ENCODE measurements at regions not wholly inside any gene's neighbourhood (a gene's known extent, or its start where the extent isn't known, plus 50 kb on each side); places are given as distances from the start of the nearest gene placed in this dataset.

DNA sequence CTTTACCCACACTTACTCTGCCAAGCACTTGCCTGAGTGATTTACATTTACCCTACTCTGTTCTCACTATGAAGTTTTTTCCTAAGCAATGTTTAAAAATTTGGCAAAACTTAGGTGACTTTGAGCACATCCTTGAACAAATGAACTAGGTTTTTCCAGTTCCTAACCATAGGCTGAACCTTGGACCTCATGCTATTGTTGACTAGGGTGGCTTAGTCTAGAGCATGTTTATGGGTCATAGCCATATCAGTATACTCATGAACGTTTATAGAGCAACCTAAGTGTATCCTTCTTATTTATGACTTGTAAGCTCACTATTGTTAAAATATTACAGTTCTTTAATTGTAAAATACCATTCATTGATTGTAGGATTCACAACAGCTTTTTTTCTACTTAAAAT lies 85.0 kb upstream of the KRR1 start:
- DNase-seq (ENCODE audit: low read depth), result no peak

DNA sequence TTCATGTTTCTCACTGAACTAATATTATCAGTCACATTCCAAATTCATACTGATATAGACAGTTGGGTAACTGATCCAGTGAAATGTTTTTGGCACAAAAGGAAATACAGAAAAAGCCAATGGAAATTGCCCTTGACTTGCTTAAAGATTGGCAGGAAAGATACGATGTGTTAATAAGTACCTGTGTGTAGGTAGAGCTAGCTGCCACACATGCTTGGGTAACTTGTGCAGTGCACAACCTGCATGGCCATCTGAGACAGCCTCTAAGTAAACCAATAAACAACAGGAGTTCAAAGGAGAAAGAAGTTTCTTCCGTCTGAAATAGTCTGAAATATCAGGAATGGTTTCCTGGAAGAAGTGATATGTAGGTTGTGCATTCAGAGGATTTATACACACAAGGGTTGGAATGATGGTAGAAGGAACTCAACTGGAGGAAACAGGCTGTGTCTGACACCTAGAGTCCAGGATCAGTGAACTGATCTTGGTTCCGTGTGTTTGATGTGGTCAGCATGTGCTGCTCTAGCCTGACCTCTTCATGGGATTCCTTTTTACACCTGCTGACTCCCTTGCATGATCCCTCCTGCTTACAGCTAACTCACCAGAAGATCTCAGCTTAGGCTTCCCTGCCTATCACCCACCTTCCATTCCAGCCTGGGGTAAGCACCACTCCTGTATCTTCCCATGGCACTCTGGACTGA lies 81.4 kb upstream of the KRR1 start:
- DNase-seq (ENCODE audit: low read depth), result no peak

DNA sequence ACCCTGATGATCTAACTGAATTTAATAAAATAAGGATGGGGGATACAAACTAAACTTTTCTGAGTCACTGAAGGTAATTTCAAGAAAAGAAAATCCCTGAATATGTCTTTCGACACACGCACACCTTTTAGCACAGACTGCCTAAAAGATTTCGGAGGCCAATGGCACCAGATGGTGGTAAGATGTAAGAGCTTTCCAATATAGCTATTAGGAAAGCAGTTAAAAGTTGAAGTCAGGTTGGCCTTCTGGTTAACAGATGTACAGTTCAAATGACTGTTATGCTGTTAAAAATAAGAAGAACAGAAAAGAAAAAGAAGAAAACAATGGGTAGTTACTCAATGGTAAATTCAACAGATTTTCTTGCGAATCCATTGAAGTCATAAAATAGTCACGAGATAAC lies 80.7 kb upstream of the KRR1 start:
- no peak for DNase-seq (ENCODE audit: low read depth)

DNA sequence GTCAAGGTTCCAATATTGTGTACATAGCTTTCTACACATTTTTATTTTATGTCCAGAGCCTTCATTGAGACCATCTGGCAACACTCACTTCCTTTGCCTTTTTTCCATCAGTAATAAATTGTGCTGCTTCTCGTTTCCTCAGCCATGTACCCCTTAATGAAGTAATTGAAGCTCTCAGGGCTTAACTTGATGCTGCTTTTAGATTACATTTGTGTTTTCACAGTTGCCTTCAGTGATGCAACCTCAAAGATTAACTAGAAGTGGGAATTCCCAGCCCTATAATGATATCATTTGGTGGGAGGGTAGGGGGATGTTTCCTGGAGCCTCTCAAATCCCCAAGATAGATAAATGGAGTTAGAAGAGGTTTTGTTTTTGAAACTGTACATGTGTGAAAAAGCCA lies 80.2 kb upstream of the KRR1 start:
- DNase-seq (ENCODE audit: low read depth), result no peak

DNA sequence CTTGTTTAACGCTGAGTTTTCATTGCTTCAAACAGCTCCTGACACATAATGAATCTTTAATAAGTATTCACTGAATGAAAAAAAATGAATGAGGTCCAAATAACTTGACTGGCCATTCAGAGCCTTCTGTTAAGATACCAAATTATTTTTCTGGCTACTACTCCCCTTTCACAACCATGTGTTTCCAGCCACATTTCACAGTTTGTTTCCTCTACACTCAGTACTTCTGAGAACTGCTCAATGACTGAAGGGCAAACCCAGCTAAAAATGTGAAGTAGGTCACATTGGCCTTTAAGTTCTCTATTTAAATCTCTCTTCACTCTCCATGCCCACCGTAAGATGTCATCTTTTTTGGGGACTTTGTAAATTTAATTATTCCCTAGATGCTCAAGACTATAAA lies 78.4 kb upstream of the KRR1 start:
- no peak for DNase-seq (ENCODE audit: low read depth)

DNA sequence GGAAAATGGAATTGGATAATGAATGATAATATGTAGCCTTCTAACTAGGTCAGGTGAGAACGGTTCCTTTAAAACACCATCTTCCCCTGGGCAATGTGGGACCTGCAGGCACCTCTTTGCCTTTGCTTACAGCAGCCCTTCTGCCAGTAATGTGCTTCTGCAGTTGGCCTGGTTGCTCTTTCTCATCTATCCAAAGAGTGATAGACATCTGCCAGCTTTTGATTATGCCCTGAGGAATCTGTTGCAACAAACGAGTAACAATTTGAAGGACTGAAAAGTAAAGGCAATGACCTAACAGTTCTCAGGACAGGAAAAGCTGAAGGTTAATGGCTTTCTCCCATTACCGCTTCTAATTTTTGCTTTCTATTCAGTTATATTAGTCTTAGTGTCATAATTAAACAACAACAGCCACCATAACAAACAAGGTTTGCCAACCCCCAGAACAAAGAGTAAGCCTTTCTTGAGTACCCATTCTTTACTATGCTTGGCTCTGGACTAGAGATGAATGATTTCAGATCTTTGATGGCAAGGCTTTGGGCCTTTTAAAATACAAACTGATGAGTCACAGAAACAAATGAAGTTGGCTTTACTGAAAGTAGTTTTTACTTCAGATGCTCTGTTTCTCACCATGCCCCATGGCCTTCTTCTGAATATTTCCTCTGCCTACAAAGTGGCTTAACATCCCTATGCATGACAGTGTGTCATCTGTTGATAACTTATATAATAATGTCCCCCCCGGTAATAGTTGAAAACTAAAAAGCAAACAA lies 76.1 kb upstream of the KRR1 start:
- DNase-seq (ENCODE audit: low read depth), result no peak

DNA sequence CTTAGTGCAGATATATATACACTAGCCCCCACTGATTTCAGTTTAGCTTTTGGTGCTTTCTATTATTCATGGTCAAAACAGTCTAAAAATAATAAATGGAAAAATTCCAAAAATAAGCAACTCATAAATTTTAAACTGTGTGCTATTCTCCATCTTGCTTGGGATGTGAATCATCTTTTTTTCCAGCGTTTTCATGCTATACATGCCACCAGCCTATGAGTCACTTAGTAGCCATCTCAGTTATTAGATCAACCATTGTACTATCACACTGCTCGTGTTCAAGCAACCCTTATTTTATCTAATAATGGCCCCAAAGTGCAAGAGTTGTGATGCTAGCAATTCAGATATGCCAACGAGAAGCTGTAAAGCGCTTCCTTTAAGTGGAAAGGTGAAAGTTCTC lies 73.9 kb upstream of the KRR1 start:
- DNase-seq (ENCODE audit: low read depth), result no peak

DNA sequence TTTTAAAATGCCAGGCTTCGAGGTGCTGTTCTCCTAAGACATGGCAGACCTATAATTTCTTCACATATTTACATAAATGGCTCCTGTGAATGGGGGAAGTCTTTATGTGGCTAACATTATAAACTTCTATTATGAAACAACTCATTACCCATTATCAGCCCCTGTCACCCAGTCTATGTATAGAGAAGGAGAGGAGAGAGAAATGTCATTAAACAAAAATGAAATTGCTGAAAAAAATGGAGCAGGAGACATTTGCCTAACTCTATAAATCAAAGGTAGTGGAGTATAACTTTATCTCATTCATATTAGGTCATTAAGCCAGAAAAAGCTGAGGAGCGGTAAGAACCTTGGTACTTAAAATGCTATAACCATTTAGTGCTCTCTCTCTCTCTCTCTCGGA lies 71.9 kb upstream of the KRR1 start:
- DNase-seq (ENCODE audit: low read depth), result no peak

DNA sequence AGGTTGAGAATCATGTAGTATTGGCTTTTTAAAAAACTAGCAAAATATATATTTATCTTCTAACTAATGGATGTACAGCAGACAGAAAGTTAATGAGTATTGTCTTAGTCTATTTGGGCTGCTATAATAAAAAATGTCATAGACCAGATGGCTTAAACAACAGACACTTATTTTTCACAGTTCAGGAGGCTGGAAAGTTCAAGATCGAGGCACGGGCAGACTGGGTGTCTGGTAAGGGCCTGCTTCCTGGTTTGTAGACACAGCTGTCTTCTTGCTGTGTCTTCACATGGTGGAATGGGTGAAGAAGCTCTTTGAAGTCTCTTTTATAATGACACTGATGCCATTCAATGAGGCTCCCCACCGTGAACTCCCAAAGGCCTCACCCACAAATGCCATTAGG lies 70.1 kb upstream of the KRR1 start:
- DNase-seq (ENCODE audit: low read depth), result no peak

DNA sequence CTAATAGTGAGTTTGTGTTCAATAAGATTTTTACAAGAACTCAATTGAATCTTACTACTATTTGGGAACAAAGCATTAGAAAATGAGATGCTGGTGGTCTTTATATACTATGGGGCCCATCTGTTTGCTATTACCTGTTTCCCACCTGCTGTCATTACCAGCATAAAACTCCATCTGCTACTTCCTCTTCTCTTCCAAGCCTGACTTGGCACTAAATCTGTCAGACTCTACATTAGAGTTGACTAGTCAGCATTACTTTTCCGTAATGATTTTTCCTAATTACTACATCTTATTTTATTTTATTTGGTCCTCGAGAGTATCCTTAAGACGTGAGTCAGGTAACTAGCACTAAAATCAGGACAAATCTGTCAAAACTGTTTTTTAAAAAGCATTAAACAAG lies 68.1 kb upstream of the KRR1 start:
- DNase-seq (ENCODE audit: low read depth), result no peak

DNA sequence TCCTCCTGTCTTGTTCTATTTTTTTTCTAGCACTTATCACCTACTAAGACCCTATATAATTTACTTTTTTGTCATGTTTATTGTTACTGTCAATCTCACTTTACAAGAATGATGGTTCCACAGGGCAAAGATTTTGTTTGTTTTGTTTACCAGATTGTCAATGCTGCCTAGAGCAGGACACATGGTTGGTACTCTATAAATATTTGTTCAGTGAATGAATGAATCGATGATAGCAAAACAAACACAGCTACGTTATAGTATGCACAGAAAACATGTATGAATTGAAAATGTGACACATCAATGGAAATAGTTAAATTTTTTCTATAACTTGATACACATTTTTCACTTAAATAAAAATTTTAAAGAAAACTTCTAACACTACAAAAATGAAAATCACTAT lies 67.1 kb upstream of the KRR1 start:
- no peak for DNase-seq (ENCODE audit: low read depth)

DNA sequence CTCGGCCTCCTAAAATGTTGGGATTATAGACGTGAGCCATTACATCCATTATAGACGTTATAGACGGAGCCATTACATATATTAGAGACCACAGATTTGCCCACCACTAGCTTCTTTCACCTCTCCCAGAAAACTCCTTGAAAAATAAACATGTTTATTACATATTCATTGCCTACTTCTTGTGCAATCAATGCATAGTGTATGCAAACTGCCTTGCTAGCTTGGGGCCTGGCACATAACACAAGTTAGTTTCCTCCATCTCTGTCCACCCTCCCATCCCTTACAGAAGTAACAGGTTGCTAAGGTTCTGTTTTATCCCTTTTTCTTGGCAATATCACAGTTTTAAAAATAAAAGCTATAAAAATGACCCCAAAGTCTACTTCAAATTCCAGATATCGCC lies 66.4 kb upstream of the KRR1 start:
- DNase-seq (ENCODE audit: low read depth), result no peak

DNA sequence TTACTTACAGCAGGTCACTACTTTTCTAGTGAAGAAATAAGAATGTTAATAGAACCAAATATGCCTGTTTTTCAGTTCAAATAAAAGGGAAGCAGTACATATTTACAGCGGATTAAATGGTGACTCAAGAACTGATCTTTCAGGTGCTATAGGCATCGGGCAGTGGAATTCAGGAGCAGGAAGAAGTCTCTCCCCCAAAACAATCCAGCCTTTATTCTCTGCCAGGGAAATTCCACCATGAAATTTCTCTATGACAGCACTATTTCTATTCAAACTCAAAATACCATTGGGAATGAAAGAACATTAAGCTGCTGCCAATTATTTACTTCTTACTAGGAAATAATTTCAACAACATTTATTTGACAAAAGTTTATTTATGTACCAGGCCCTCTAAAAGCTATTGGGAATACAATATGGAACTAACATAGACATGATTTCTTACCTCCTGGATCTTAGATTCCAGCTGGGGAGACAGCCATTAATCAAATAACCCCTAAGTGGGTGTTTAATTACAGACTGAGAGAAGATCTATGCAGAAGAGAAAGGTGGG lies 60.3 kb upstream of the KRR1 start:
- DNase-seq (ENCODE audit: low read depth), result no peak

DNA sequence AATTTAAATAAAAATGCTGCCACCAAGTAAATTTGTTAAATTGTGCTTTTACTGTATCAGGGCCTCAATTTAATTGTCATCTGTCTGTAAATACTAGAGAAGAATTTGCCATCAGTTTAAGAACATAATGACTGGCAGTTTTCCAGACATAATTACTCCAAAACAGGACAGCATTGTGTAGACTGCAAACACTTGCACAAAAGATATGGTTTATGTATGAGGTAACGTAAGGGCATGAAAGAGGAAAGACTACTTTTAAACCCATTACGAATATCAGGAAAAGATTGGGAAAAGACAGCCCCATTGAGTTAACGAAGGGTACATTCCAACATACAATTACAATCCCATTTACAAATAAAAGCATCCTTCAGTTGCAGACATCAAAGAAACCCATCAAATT lies 59.8 kb upstream of the KRR1 start:
- no peak for DNase-seq (ENCODE audit: low read depth)

DNA sequence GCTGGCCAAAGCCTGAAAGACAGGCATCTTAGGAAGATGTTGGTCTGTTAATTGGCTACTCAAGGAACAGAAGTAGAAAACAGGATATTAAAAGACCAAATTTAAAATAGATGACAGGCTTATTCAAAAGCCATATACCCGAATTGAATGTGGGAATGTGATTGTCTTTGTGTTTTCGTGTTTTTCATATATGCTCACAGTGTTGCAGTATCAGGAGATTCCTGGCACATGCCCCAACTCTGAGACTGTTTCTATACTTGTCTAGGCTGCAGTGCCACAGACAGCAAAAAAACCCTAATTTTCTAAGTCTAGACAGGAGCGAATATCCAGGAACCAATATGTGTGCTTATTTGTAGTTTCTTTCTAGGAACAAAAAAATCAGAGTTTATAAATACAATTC lies 57.4 kb upstream of the KRR1 start:
- no peak for DNase-seq (ENCODE audit: low read depth)

DNA sequence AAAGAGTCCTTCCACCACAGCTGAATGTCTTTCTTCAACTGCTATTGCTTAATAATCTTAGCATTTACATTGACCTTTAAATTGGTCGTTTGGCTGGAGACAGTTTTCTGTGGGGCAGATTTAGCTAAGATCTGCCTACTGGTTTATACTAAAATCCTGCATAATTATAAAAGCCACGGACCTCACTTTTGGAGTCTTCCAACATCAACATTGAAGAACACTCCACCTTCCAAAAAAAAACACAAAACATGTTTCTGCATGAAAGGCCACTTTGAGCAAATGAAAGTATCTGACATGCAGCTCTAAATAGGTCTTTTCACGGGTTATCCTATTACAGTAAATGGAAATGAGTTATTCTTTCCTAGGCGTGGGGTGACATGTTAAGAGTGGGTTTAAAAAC lies 57.0 kb upstream of the KRR1 start:
- no peak for DNase-seq (ENCODE audit: low read depth)

DNA sequence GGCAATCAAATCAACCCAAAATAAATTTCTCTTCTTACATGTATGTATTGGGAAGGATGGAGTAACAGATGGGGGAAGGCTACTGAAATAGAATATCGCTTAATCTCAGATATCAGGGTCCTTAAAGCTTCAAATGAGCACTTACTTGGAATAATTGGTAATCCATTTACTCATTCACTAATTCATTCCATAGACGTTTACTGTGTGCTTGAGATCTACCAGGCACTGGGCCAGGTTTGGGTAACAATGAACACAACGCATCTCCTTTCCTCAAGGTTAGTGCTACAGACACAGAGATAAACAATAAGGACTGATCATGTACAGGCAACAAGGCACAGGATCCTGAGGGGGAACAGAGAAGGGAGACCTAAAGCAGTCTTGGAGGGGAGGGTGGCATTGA lies 54.4 kb upstream of the KRR1 start:
- DNase-seq (ENCODE audit: low read depth), result no peak

DNA sequence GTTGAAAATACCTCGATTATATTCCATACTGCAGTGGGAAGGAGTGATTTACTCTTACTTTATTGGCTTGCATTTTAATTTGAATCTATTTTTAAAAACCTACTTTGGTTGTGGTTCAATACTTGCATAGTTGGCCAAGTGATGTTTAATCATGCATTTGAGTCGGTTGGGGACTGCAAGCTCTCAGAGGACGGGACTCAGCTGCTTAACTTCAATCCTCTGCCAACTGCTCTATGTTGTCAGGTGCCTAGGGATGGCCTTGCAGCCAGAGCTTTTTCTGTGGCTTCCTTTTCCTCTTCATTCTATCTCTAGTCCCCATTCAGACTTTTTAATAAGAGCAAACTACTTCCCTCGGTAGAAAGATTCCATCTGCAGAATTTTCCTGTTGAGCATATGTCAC lies 53.4 kb upstream of the KRR1 start:
- DNase-seq (ENCODE audit: low read depth), result no peak

DNA sequence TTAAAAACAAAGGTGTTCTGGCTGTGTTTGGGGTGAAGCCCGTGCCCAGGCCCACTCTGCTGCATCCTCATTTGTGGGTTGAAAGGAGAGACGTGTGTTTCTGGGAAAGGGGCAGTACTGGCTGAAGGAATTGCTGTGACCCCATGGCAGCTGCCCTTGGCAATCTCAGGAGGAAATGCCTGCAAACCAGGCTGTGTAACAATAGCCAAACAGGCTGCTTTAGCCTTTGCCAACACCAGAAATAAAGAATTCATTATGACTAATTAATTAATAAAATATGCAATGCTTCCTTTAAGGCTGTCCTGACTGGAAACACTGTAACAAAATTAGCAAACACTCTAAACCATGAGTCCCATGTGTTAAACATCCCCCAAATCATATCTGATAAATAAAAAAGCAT lies 53.0 kb upstream of the KRR1 start:
- no peak for DNase-seq (ENCODE audit: low read depth)

DNA sequence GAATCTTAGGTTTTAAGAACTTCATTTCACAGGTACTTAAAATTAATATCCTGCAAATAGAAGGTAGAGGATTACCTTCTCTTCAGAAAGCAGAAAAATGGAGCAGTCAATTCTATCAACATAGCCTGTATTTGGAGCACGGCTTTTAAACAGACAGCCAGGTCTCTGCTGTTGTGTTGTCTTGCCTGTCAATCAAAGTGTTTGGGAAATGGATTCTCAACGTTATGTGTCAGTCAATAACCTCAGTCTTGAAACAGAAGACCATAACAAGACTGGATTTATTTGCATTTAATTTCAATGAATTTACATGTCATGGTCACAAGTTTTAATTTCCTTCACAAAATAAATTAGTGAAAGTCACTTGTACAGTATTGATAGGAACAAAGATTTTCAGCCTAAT lies 51.9 kb upstream of the KRR1 start:
- DNase-seq (ENCODE audit: low read depth), result no peak

DNA sequence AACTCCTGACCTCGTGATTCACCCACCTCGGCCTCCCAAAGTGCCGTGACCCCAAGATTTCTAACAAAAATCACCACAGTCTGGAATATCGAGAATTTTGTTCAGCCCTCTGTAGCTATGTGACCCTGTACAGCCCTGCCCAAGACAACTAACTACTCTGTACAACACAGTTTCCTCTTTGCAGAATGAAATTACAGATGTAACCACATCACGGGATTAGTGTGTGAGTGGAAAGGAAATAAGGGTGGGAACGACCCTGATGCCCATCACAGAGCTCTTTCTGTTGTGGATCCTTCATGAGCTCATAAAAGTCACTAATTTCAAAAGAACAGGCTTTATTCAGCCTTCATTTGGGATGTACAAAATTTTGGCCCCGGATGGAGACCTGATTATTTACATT lies 50.5 kb upstream of the KRR1 start:
- no peak for DNase-seq (ENCODE audit: low read depth)

Measured in stimulated activated CD8-positive, alpha-beta memory T cell treated with anti-CD3 and anti-CD28 coated beads, Interleukin-12 subunit alpha, Interleukin-12 subunit beta, amount 100 ng/mL, for 4 hours (primary cell).